Breast epithelium (tissue), 4 donors: ENCODE measurements at regions not wholly inside any gene's neighbourhood (a gene's known extent, or its start where the extent isn't known, plus 50 kb on each side); places are given as distances from the start of the nearest gene placed in this dataset.
A peak's percentile ranks its signal among the peaks of the same experiment; 100 is the strongest.

Experiments
- DNase-seq, 2 donors: peaks; one replicate each; pipeline ENCODE4 v3.0.0-alpha.2; 2019; ENCODE audit warnings: low spot score in 2 of 2
- H3K27ac ChIP-seq, 2 donors: fragments of 200-600 bp; sonication (generic) in 1 of 2; one replicate each; pipeline ENCODE4 v1.5.1; 2016 to 2019; ENCODE audit warnings: mild to moderate bottlenecking in 1 of 2
- H3K27me3 ChIP-seq, 2 donors: fragments of 200-600 bp; sonication (generic) in 1 of 2; one replicate each; pipeline versions ENCODE4 v1.5.1 to v1.6.0; 2017 to 2019; ENCODE audit warnings: control low read depth in 1 of 2, mild to moderate bottlenecking in 1 of 2
- H3K36me3 ChIP-seq: fragments of 200-600 bp; one replicate; pipeline ENCODE4 v1.5.1; 2019
- H3K4me1 ChIP-seq, 2 donors: fragments of 200-600 bp; sonication (generic); one replicate each; pipeline ENCODE4 v1.5.1; 2016 to 2019; ENCODE audit warnings: control low read depth in 1 of 2
- H3K4me3 ChIP-seq, 3 donors: fragments of 200-600 bp; sonication (generic); 1 replicate in 2 of 3; 2 replicates in 1 of 3; pipeline ENCODE4 v1.5.1; 2016 to 2019; ENCODE audit warnings: mild to moderate bottlenecking in 3 of 3, moderate library complexity in 2 of 3
- H3K9me3 ChIP-seq, 2 donors: fragments of 200-600 bp; sonication (generic) in 1 of 2; one replicate each; pipeline ENCODE4 v1.5.1; 2016 to 2019; ENCODE audit warnings: control low read depth in 1 of 2
- CTCF ChIP-seq, 3 donors: fragments of 450-650 bp; IDR thresholded peaks; one replicate each; pipeline ENCODE4 v1.5.1; 2016 to 2017; ENCODE audit warnings: antibody characterized with exemption in 3 of 3, mild to moderate bottlenecking in 3 of 3, moderate library complexity in 3 of 3
- POLR2A ChIP-seq: fragments of 450-650 bp; IDR thresholded peaks from one replicate; pipeline ENCODE4 v1.6.1; 2016; ENCODE audit warnings: antibody characterized with exemption, mild to moderate bottlenecking, moderate library complexity
- POLR2AphosphoS5 ChIP-seq, 3 donors: sonication (generic); formaldehyde crosslinking; IDR thresholded peaks; one replicate each; pipeline ENCODE4 v1.6.1; 2017; ENCODE audit warnings: antibody characterized with exemption in 3 of 3
- intact Hi-C: fragments of 100-400 bp; cut with DNase I; formaldehyde crosslinking; loops from one replicate; pipeline ENCODE4 v1.15.1; 2023; ENCODE audit warnings: low total_unique reads

GRCh38 chr11:37957717-37958116 is 1359.7 kb upstream of the RAG2 start:
- Histone ChIP-seq H3K9me3 (peaks cover 0 to 9% of the 10 kb centered on the region in 2 donors), H3K4me3 (no peak overlapping the region), H3K36me3 (no peaks in the 10 kb centered on the region), H3K27me3 (no peaks in the 10 kb centered on the region), H3K27ac (no peak overlapping the region), H3K4me1 (no peaks in the 10 kb centered on the region)
- intact Hi-C loops, result no loop called here
- TF ChIP-seq CTCF (IDR thresholded peaks at IDR 0.05) (no peak), POLR2AphosphoS5 (IDR thresholded peaks at IDR 0.05) (no peak), POLR2A (no peak)
- DNase-seq, result no peak

GRCh38 chr11:37951996-37952395 is 1354.0 kb upstream of the RAG2 start:
- Histone ChIP-seq H3K4me3 (no peak overlapping the region), H3K9me3 (no peaks in the 10 kb centered on the region), H3K4me1 (no peaks in the 10 kb centered on the region), H3K36me3 (peaks cover 5% of the 10 kb centered on the region), H3K27ac (no peak overlapping the region), H3K27me3 (no peaks in the 10 kb centered on the region)
- TF ChIP-seq CTCF (IDR thresholded peaks at IDR 0.05) (no peak), POLR2A (no peak), POLR2AphosphoS5 (IDR thresholded peaks at IDR 0.05) (no peak)
- no peak for DNase-seq
- intact Hi-C loops, result no loop called here

- DNase-seq, result no peak
- TF ChIP-seq POLR2A (no peak), CTCF (IDR thresholded peaks at IDR 0.05) (no peak), POLR2AphosphoS5 (IDR thresholded peaks at IDR 0.05) (no peak)
Observed at GRCh38 chr11:37948258-37948657, 1350.2 kb upstream of the RAG2 start.

GRCh38 chr11:37947821-37948220 is 1349.8 kb upstream of the RAG2 start:
- Histone ChIP-seq H3K9me3 (peaks cover 0 to 6% of the 10 kb centered on the region in 2 donors), H3K4me1 (no peaks in the 10 kb centered on the region), H3K4me3 (no peak overlapping the region), H3K27ac (no peak overlapping the region), H3K27me3 (no peaks in the 10 kb centered on the region), H3K36me3 (peaks cover 5% of the 10 kb centered on the region)
- DNase-seq, result no peak
- TF ChIP-seq POLR2AphosphoS5 (IDR thresholded peaks at IDR 0.05), result no peak
- TF ChIP-seq POLR2A, result no peak
- no peak for TF ChIP-seq CTCF (IDR thresholded peaks at IDR 0.05)
- intact Hi-C loops, result no loop called here

More at GRCh38 chr11:37948258-37948657, 1350.2 kb upstream of the RAG2 start:
- H3K4me3 ChIP-seq, result no peak overlapping the region
- H3K36me3 ChIP-seq, result peaks cover 5% of the 10 kb centered on the region
- H3K27ac ChIP-seq, result no peak overlapping the region
- intact Hi-C loops, result no loop called here
- no peaks in the 10 kb centered on the region for H3K27me3 ChIP-seq
- H3K9me3 ChIP-seq, result peaks cover 0 to 6% of the 10 kb centered on the region in 2 donors
- no peaks in the 10 kb centered on the region for H3K4me1 ChIP-seq

- TF ChIP-seq CTCF (IDR thresholded peaks at IDR 0.05), result peak; percentile 31 to 52 (median 36)
- TF ChIP-seq POLR2A, result no peak
- no peak overlapping the region for H3K4me3 ChIP-seq
- H3K9me3 ChIP-seq, result peaks cover 0 to 6% of the 10 kb centered on the region in 2 donors
- no peaks in the 10 kb centered on the region for H3K27me3 ChIP-seq
- intact Hi-C loops, result no loop called here
- no peaks in the 10 kb centered on the region for H3K36me3 ChIP-seq
- no peak for DNase-seq
- no peak overlapping the region for H3K27ac ChIP-seq
- H3K4me1 ChIP-seq, result no peaks in the 10 kb centered on the region
Observed at GRCh38 chr11:37946155-37946766, 1348.2 kb upstream of the RAG2 start.
